Tibial artery (tissue), 4 donors: ENCODE measurements at regions not wholly inside any gene's neighbourhood (a gene's known extent, or its start where the extent isn't known, plus 50 kb on each side); places are given as distances from the start of the nearest gene placed in this dataset.

Source experiments
- DNase-seq, 2 donors: peaks; one replicate each; pipeline ENCODE4 v3.0.0-alpha.2; 2019
- H3K27ac ChIP-seq, 2 donors: fragments of 200-600 bp; sonication (generic) in 1 of 2; 1 replicate in 1 of 2; 2 replicates in 1 of 2; pipeline ENCODE4 v1.5.1; 2018 to 2019; ENCODE audit warnings: mild to moderate bottlenecking in 1 of 2
- H3K27me3 ChIP-seq, 2 donors: fragments of 200-600 bp; sonication (generic) in 1 of 2; one replicate each; pipeline versions ENCODE4 v1.5.1 to v1.6.0; 2016 to 2019
- H3K36me3 ChIP-seq, 3 donors: fragments of 200-600 bp; sonication (generic) in 2 of 3; one replicate each; pipeline ENCODE4 v1.5.1; 2016 to 2019; ENCODE audit warnings: mild to moderate bottlenecking in 2 of 3
- H3K4me1 ChIP-seq, 4 donors: fragments of 200-600 bp; sonication (generic) in 2 of 4; 1 replicate in 3 of 4; 2 replicates in 1 of 4; pipeline ENCODE4 v1.5.1; 2016 to 2019
- H3K4me3 ChIP-seq, 2 donors: fragments of 200-600 bp; sonication (generic) in 1 of 2; 1 replicate in 1 of 2; 2 replicates in 1 of 2; pipeline ENCODE4 v1.5.1; 2018 to 2019; ENCODE audit warnings: mild to moderate bottlenecking in 2 of 2
- H3K9me3 ChIP-seq, 3 donors: fragments of 200-600 bp; sonication (generic) in 1 of 3; one replicate each; pipeline ENCODE4 v1.5.1; 2016 to 2019
- CTCF ChIP-seq, 2 experiments: fragments of 200-600 bp in 1 of 2; fragments of 450-650 bp in 1 of 2; IDR thresholded peaks; one replicate each; pipeline ENCODE4 v1.5.1; 2017 to 2019; ENCODE audit warnings: antibody characterized with exemption in 2 of 2, mild to moderate bottlenecking in 1 of 2, moderate library complexity in 1 of 2
- intact Hi-C: fragments of 100-400 bp; cut with DNase I; formaldehyde crosslinking; loops from one replicate; pipeline ENCODE4 v1.15.0; 2023; ENCODE audit warnings: low total_unique reads

GRCh38 chr3:11954312-11954934, 49.8 kb upstream of the SYN2 start:
- Histone ChIP-seq H3K4me1 (no peaks in the 10 kb centered on the region), H3K27ac (no peak overlapping the region), H3K4me3 (no peak overlapping the region), H3K9me3 (peaks cover 0 to 3% (median 2%) of the 10 kb centered on the region in 3 donors), H3K36me3 (no peaks in the 10 kb centered on the region), H3K27me3 (peaks cover 0 to 10% of the 10 kb centered on the region in 2 donors)
- intact Hi-C loops: no loop called here
- no peak for TF ChIP-seq CTCF (IDR thresholded peaks at IDR 0.05)
- no peak for DNase-seq
